DND-41 (cell line): ENCODE measurements at regions not wholly inside any gene's neighbourhood (a gene's known extent, or its start where the extent isn't known, plus 50 kb on each side); places are given as distances from the start of the nearest gene placed in this dataset.
"Not testable (repeated sequence)": the region's sequence is repeated elsewhere in the genome, so short reads cannot be mapped to it uniquely, and the experiment has no call there.

Experiments
- ATAC-seq: fragments of 200-7000 bp; cut with Tn5 transposase; 3 replicates; pipeline ENCODE4 v1.9.1; 2021; ENCODE audit warnings: low read depth; ENCODE audit not compliant: insufficient read depth
- DNase-seq: peaks from one replicate; pipeline ENCODE4 v3.0.0-alpha.2; 2020
- H2AFZ ChIP-seq: 2 replicates; pipeline ENCODE4 v1.6.0; 2012; ENCODE audit warnings: low read depth, low read length
- H3K27ac ChIP-seq: 2 replicates; pipeline ENCODE4 v1.5.1; 2012; ENCODE audit warnings: low read length, inconsistent platforms
- H3K27me3 ChIP-seq: fragments of 200-600 bp; sonication (generic); 2 replicates; pipeline ENCODE4 v1.6.0; 2012; ENCODE audit warnings: low read length, mild to moderate bottlenecking, inconsistent platforms; ENCODE audit not compliant: insufficient read depth, poor library complexity
- H3K36me3 ChIP-seq: 2 replicates; pipeline ENCODE4 v1.5.1; 2012; ENCODE audit warnings: low read length, inconsistent platforms; ENCODE audit not compliant: insufficient read depth
- H3K4me1 ChIP-seq: 2 replicates; pipeline ENCODE4 v1.5.1; 2012; ENCODE audit warnings: mild to moderate bottlenecking, low read length; ENCODE audit not compliant: insufficient read depth
- H3K4me2 ChIP-seq: 2 replicates; pipeline ENCODE4 v1.6.0; 2012; ENCODE audit warnings: mild to moderate bottlenecking, moderate library complexity, low read length, inconsistent platforms; ENCODE audit not compliant: insufficient read depth
- H3K4me3 ChIP-seq, 2 experiments: fragments of 200-600 bp in 1 of 2; shearing (Covaris generic) in 1 of 2; 2 replicates each; pipeline ENCODE4 v1.5.1; 2012 to 2016; ENCODE audit warnings: inconsistent platforms in 2 of 2, low read length in 2 of 2, mild to moderate bottlenecking in 2 of 2, low read depth in 1 of 2, moderate library complexity in 1 of 2
- H3K79me2 ChIP-seq: 2 replicates; pipeline ENCODE4 v1.6.0; 2012; ENCODE audit warnings: low read length, inconsistent platforms; ENCODE audit not compliant: insufficient read depth
- H3K9ac ChIP-seq: 2 replicates; pipeline ENCODE4 v1.6.0; 2012; ENCODE audit warnings: low read depth, mild to moderate bottlenecking, inconsistent platforms, low read length, moderate library complexity
- H3K9me3 ChIP-seq: 2 replicates; pipeline ENCODE4 v1.5.1; 2012; ENCODE audit warnings: low read length, moderate library complexity, mild to moderate bottlenecking, inconsistent platforms; ENCODE audit not compliant: insufficient read depth, severe bottlenecking
- H4K20me1 ChIP-seq: 2 replicates; pipeline ENCODE4 v1.6.0; 2012; ENCODE audit warnings: low read length; ENCODE audit not compliant: insufficient read depth
- EZH2 ChIP-seq: IDR thresholded peaks from 3 replicates; pipeline ENCODE4 v1.6.1; 2012; ENCODE audit warnings: borderline replicate concordance, low read depth, mild to moderate bottlenecking, moderate library complexity, low read length, inconsistent platforms; ENCODE audit not compliant: severe bottlenecking
- TF ChIP-seq, protein P1 (sequence below): IDR thresholded peaks from 2 replicates; pipeline ENCODE4 v1.5.1; 2012; ENCODE audit warnings: borderline replicate concordance, low read length, moderate library complexity, mild to moderate bottlenecking; ENCODE audit not compliant: poor library complexity, severe bottlenecking; ENCODE audit errors: extremely low read depth

DNA sequence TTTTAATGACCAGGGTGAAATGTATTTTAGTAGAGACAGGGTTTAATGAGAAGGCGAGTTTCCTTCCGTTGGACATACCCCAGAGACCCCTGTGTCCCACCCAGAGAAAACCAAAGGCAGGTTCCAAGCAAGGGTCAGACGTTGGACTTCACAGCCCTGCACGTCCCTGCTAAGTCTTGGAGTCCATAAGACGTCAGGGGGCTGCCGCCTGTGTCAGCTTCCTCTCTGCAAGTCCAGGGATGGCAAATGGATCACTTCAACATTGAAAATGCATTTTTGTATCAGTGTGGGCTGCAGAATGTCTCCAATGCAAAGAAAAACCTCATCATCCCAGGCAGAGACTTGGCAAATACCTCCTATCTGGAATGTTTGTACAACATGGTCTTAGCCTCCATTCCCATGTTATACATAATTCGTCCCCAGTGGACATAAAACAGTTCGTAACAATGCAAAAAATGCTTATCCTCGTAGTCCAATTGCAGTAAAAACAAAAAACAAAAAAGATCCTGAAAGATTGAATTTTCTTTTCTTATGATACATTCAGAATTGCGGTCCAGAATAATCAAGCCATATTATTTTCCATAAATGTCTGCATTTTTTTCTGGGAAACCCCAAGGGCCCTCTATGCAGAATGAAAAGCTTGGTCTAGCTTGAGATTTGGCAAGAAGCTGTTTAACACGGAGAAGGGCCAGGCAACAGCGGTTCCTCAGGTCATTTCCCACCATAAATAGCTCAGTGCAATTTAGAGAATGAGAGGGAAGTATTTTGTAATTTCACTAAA, 190.9 kb downstream of the SHOX start:
- Histone ChIP-seq H3K4me1 (no peaks in the 10 kb centered on the region), H3K4me2 (no peak overlapping the region), H2AFZ (no peak overlapping the region), H3K9me3 (no peaks in the 10 kb centered on the region), H3K36me3 (no peaks in the 10 kb centered on the region), H3K79me2 (no peaks in the 10 kb centered on the region), H3K4me3 (no peak overlapping the region), H4K20me1 (no peaks in the 10 kb centered on the region), H3K9ac (no peak overlapping the region), H3K27ac (no peak overlapping the region), H3K27me3 (no peaks in the 10 kb centered on the region)
- DNase-seq = no peak
- no peak for ATAC-seq
- TF ChIP-seq EZH2 = no peak
- TF ChIP-seq, protein P1, sequence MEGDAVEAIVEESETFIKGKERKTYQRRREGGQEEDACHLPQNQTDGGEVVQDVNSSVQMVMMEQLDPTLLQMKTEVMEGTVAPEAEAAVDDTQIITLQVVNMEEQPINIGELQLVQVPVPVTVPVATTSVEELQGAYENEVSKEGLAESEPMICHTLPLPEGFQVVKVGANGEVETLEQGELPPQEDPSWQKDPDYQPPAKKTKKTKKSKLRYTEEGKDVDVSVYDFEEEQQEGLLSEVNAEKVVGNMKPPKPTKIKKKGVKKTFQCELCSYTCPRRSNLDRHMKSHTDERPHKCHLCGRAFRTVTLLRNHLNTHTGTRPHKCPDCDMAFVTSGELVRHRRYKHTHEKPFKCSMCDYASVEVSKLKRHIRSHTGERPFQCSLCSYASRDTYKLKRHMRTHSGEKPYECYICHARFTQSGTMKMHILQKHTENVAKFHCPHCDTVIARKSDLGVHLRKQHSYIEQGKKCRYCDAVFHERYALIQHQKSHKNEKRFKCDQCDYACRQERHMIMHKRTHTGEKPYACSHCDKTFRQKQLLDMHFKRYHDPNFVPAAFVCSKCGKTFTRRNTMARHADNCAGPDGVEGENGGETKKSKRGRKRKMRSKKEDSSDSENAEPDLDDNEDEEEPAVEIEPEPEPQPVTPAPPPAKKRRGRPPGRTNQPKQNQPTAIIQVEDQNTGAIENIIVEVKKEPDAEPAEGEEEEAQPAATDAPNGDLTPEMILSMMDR = no peak

DNA sequence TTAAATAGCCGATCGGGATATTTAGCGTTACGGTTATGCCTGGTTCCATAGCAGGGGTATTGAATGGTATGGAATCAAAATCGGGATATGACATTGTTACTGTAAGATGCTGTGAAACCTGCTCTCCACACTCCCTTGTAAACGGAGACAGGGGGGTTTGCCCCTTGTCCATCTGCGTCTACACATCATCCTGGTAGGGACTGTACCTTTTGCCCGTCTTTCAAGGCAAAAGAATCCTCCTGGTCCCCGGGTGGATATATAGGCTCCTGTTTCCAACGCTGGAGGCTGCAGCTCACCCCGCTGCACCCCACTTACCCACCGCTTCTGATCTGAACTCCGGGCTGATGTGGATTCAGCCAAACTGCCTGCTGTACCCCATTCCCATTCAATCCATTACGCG, 189.1 kb downstream of the SHOX start:
- H4K20me1 ChIP-seq = no peaks in the 10 kb centered on the region
- no peaks in the 10 kb centered on the region for H3K4me1 ChIP-seq
- H3K79me2 ChIP-seq = no peaks in the 10 kb centered on the region
- no peak overlapping the region for H3K4me2 ChIP-seq
- H3K4me3 ChIP-seq = no peak overlapping the region
- DNase-seq = no peak
- H3K36me3 ChIP-seq = no peaks in the 10 kb centered on the region
- H2AFZ ChIP-seq = no peak overlapping the region
- ATAC-seq = no peak
- no peak overlapping the region for H3K27ac ChIP-seq
- no peak overlapping the region for H3K9ac ChIP-seq
- TF ChIP-seq, protein P1 = no peak
- no peak for TF ChIP-seq EZH2
- H3K27me3 ChIP-seq = no peaks in the 10 kb centered on the region
- no peaks in the 10 kb centered on the region for H3K9me3 ChIP-seq

DNA sequence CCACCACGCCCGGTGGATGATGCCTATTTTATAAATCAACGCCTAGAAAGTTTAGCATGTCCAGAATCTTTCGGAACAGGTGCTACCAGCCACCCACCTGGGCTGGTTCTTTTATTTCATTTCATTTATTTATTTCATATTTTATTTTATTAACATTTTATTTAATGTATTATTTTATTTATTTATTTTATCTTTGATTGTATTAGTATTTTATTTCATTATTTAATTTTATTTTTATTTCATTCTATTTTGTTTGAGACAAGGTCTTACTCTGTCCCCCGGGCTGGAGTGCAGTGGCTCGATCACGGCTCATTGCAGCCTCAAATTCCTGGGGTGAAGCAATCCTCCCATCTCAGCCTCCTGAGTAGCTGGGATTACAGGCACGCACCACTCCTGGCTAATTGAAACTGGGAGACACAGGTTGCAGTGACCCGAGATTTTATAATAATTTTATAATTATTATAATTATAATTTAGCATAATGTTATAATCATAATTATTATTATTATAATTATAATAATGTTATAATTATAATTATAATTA, 187.2 kb downstream of the SHOX start:
- Histone ChIP-seq H3K27me3 (no peaks in the 10 kb centered on the region), H3K36me3 (no peaks in the 10 kb centered on the region), H3K79me2 (no peaks in the 10 kb centered on the region), H4K20me1 (no peaks in the 10 kb centered on the region), H3K27ac (no peak overlapping the region), H3K4me1 (no peaks in the 10 kb centered on the region), H3K9me3 (no peaks in the 10 kb centered on the region), H3K9ac (no peak overlapping the region), H3K4me2 (no peak overlapping the region), H3K4me3 (no peak overlapping the region), H2AFZ (no peak overlapping the region)
- DNase-seq = no peak
- TF ChIP-seq EZH2 = no peak
- TF ChIP-seq, protein P1 = no peak
- ATAC-seq = no peak

DNA sequence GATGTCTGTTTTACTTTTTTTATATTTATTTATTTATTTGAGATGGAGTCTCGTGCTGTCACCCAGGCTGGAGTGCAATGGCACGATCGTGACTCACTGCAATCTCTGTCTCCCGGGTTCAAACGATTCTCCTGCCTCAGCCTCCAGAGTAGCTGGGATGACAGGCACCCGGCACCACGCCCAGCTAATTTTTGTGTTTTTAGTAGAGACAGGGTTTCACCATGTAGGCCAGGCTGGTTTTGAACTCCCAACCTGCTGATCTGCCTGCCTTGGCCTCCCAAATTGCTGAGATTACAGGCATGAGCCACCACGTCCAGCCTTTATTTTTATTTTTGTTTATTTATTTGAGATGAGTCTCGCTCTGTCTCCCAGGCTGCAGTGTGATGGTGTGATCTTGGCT, 186.6 kb downstream of the SHOX start:
- not testable (repeated sequence) for H3K4me1 ChIP-seq, H3K27ac ChIP-seq, ATAC-seq, H3K4me2 ChIP-seq, H3K4me3 ChIP-seq, H3K9ac ChIP-seq, DNase-seq, H3K27me3 ChIP-seq, H3K9me3 ChIP-seq, H3K36me3 ChIP-seq, H2AFZ ChIP-seq, H4K20me1 ChIP-seq, H3K79me2 ChIP-seq
